BLaER1 treated with 17β-estradiol and CSF1 and Interleukin-3, amounts not matched to agents 10 nM and 100 nM (cell line): ENCODE measurements at regions not wholly inside any gene's neighbourhood (a gene's known extent, or its start where the extent isn't known, plus 50 kb on each side); places are given as distances from the start of the nearest gene placed in this dataset.
"Not testable (repeated sequence)": the region's sequence is repeated elsewhere in the genome, so short reads cannot be mapped to it uniquely, and the experiment has no call there.

ENCODE experiments used
- H3K27ac ChIP-seq, 11 experiments: shearing (Covaris generic); formaldehyde crosslinking; 2 replicates each; pipeline ENCODE4 v1.8.1; 2022
- H3K27me3 ChIP-seq, 11 experiments: shearing (Covaris generic); formaldehyde crosslinking; 2 replicates each; pipeline ENCODE4 v1.8.1; 2022
- H3K36me3 ChIP-seq, 11 experiments: shearing (Covaris generic); formaldehyde crosslinking; 2 replicates each; pipeline ENCODE4 v1.8.1; 2022
- H3K4me1 ChIP-seq, 10 experiments: shearing (Covaris generic); formaldehyde crosslinking; 2 replicates each; pipeline ENCODE4 v1.8.1; 2022
- H3K4me2 ChIP-seq, 11 experiments: shearing (Covaris generic); formaldehyde crosslinking; 2 replicates each; pipeline ENCODE4 v1.8.1; 2022
- H3K4me3 ChIP-seq, 10 experiments: shearing (Covaris generic); formaldehyde crosslinking; 2 replicates each; pipeline ENCODE4 v1.8.1; 2022
- H3K9ac ChIP-seq, 11 experiments: shearing (Covaris generic); formaldehyde crosslinking; 2 replicates each; pipeline ENCODE4 v1.8.1; 2022
- H3K9me3 ChIP-seq, 11 experiments: shearing (Covaris generic); formaldehyde crosslinking; replicated peaks in 1 of 11; 2 replicates each; pipeline ENCODE4 v1.8.1; 2022
- H4K20me1 ChIP-seq, 11 experiments: shearing (Covaris generic); formaldehyde crosslinking; 2 replicates each; pipeline ENCODE4 v1.8.1; 2022
- Cebpa-rat ChIP-seq, 11 experiments: shearing (Covaris generic); IDR thresholded peaks; 2 replicates each; pipeline ENCODE4 v1.8.1; 2022

DNA sequence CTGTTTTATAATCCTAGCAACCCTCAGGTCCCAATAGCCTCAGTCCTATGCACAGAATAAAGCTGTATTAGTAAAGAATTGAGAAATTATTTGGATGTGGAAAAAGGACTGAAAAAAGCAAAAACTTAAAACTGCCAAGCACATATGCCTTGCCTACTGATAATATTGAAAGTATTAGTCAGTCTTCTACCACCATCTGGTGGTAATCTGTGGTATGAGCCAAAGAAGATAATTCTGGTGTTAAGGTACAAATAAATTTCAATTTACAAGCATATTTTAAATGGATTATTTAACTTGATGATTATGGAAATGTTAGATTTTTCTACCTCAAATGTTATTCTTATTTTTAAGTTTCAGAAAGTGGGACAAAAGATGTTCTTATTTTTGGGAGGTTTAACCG, 460.3 kb upstream of the KLHL1 start:
- Histone ChIP-seq H3K27me3 (no peaks in the 10 kb centered on the region), H3K4me2 (no peak overlapping the region), H3K36me3 (no peaks in the 10 kb centered on the region), H3K27ac (no peak overlapping the region), H3K9ac (no peak overlapping the region), H3K4me3 (no peak overlapping the region), H4K20me1 (no peaks in the 10 kb centered on the region), H3K9me3 (no peaks in the 10 kb centered on the region), H3K4me1 (no peaks in the 10 kb centered on the region)
- TF ChIP-seq Cebpa-rat (IDR thresholded peaks at IDR 0.05): no peak

DNA sequence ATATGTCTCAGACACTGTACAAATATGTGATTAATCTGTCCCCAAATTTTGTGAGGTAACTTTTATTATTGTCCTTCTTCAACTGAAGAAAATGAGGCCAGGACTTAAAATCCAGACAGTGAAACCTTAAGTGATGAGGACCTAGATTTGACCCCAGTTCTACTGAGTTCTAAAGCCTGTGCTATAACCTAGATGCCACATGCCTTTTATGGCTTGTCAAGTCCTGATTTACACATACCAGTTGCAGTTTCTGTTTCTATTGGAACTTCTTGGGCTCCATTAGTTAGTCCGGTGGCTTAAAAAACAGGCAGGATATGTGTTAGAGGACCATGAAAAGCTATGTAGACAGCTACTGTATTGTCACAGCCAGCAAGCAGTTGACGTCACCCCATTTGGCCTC, 436.5 kb upstream of the KLHL1 start:
- Histone ChIP-seq H3K4me2 (no peak overlapping the region), H3K27me3 (no peaks in the 10 kb centered on the region), H3K4me1 (no peaks in the 10 kb centered on the region), H3K36me3 (no peaks in the 10 kb centered on the region), H3K9ac (no peak overlapping the region), H4K20me1 (no peaks in the 10 kb centered on the region), H3K4me3 (no peak overlapping the region), H3K27ac (no peak overlapping the region), H3K9me3 (no peaks in the 10 kb centered on the region)
- no peak for TF ChIP-seq Cebpa-rat (IDR thresholded peaks at IDR 0.05)

GRCh38 chr13:70541451-70541850, 433.2 kb upstream of the KLHL1 start:
- TF ChIP-seq Cebpa-rat (IDR thresholded peaks at IDR 0.05): no peak
- no peaks in the 10 kb centered on the region for H3K36me3 ChIP-seq
- H3K27me3 ChIP-seq: no peaks in the 10 kb centered on the region
- no peaks in the 10 kb centered on the region for H3K9me3 ChIP-seq
- H3K9ac ChIP-seq: no peak overlapping the region
- no peaks in the 10 kb centered on the region for H4K20me1 ChIP-seq
- H3K4me3 ChIP-seq: no peak overlapping the region
- no peak overlapping the region for H3K27ac ChIP-seq
- H3K4me1 ChIP-seq: no peaks in the 10 kb centered on the region
- H3K4me2 ChIP-seq: no peak overlapping the region

GRCh38 chr13:70534466-70534865, 426.2 kb upstream of the KLHL1 start:
- Histone ChIP-seq H3K27me3 (no peaks in the 10 kb centered on the region), H4K20me1 (no peaks in the 10 kb centered on the region), H3K9me3 (no peaks in the 10 kb centered on the region), H3K4me3 (no peak overlapping the region), H3K27ac (no peak overlapping the region), H3K9ac (no peak overlapping the region), H3K4me2 (no peak overlapping the region), H3K4me1 (no peaks in the 10 kb centered on the region), H3K36me3 (no peaks in the 10 kb centered on the region)
- no peak for TF ChIP-seq Cebpa-rat (IDR thresholded peaks at IDR 0.05)

DNA sequence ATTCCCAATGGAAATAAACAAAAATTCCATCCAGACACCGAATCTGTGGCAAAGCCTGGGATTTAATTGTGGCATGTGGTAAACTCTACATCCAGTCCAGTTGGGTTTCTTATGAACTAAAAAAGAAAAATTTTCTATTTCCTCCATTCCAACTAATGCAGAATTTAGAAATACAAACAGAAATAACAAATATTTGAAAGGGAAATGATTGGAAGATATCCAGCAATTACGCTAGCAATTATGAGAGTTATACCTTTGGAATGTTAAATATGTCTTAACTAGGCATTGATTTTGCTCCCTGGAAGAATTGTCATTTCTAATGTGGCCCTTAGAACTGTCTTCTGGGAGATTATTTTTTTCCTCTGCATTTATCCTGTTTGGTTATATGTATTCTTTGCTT, 421.4 kb upstream of the KLHL1 start:
- H4K20me1 ChIP-seq: no peaks in the 10 kb centered on the region
- H3K9me3 ChIP-seq: no peaks in the 10 kb centered on the region
- no peak overlapping the region for H3K27ac ChIP-seq
- H3K36me3 ChIP-seq: no peaks in the 10 kb centered on the region
- no peak overlapping the region for H3K4me2 ChIP-seq
- no peak for TF ChIP-seq Cebpa-rat (IDR thresholded peaks at IDR 0.05)
- no peak overlapping the region for H3K9ac ChIP-seq
- H3K27me3 ChIP-seq: no peaks in the 10 kb centered on the region
- H3K4me3 ChIP-seq: no peak overlapping the region
- H3K4me1 ChIP-seq: no peaks in the 10 kb centered on the region

DNA sequence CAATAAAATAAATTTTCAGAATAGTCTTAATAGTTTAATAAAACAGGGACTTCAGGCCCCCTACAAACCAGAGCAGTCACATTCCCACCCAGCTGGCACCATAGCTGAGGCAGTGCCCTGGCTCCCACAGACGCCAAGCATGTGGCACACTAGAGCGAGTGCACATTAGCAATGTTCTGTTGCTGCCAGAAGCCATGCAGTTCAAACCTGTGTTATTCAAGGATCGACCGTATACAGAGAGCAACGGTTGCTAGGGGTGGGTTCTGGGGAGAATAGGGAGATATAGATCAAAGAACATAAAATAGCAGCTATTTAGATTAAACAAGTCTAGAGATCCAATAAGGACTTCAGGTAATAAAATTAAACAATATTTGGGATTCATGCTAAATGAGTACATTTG, 419.3 kb upstream of the KLHL1 start:
- Histone ChIP-seq H3K4me2 (no peak overlapping the region), H3K27ac (no peak overlapping the region), H3K9ac (no peak overlapping the region), H3K9me3 (no peaks in the 10 kb centered on the region), H3K4me1 (no peaks in the 10 kb centered on the region), H3K4me3 (no peak overlapping the region), H3K27me3 (no peaks in the 10 kb centered on the region), H4K20me1 (no peaks in the 10 kb centered on the region), H3K36me3 (no peaks in the 10 kb centered on the region)
- TF ChIP-seq Cebpa-rat (IDR thresholded peaks at IDR 0.05): no peak

DNA sequence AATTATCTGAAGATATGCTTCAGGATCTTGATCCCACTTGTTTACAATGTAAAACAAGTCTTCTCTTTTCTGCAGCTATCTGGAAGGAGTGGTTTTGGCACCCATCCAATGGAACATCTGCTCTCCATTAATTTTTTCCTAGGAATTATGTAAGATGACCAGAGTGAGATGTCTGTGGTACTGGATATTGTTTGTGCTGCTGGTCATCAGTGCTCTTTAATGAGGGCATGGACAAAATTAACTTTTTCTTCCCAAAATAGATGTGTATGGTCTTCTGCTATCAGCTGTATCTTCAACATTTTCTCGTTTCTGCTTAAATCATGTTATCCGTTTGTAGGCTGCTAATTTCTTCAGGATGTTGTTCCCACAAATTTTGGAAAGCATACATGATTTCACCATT, 415.4 kb upstream of the KLHL1 start:
- Histone ChIP-seq H3K27me3 (no peaks in the 10 kb centered on the region), H3K4me1 (no peaks in the 10 kb centered on the region), H3K36me3 (no peaks in the 10 kb centered on the region), H3K9me3 (no peaks in the 10 kb centered on the region), H3K4me2 (no peak overlapping the region), H4K20me1 (no peaks in the 10 kb centered on the region), H3K9ac (no peak overlapping the region), H3K4me3 (no peak overlapping the region), H3K27ac (no peak overlapping the region)
- TF ChIP-seq Cebpa-rat (IDR thresholded peaks at IDR 0.05): no peak

DNA sequence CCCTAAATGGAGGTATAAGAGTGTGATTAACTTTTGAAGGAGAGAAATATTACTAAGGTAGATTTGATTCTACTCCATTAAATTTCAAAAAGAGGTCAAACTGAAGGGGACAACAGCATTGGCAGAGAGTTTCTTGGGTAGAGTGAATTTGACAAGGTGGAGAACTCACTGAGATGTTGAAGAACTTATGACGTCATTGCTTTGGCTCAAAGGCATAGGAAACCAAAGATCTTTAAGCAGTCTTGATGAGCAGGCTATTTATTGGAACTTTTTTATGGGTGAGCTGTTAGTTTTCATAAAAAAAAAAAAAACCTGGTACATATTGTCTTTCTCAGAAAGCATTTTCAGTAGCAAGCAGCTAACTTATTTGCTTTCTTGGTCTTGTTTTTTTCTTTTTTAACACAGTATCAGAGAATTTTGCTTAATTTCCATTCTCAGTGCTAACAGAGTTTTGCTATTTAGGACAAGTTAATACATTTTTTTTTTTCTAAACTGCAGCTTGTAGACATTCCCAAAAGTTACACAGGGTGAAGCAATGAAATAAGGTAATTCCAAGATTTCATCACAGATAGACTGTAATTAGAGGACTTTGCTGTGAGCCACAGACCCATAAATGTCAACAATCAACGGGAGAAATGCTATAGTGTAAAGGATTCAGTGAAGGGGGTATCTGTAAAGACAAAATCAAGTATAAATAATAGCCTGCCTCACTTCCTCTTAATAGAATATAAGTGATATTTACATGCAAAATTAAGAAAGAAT, 412.2 kb upstream of the KLHL1 start:
- no peak for TF ChIP-seq Cebpa-rat (IDR thresholded peaks at IDR 0.05)
- Histone ChIP-seq H3K27ac (no peak overlapping the region), H3K4me2 (no peak overlapping the region), H3K36me3 (no peaks in the 10 kb centered on the region), H3K9me3 (no peaks in the 10 kb centered on the region), H4K20me1 (no peaks in the 10 kb centered on the region), H3K27me3 (no peaks in the 10 kb centered on the region), H3K4me3 (no peak overlapping the region), H3K9ac (no peak overlapping the region), H3K4me1 (no peaks in the 10 kb centered on the region)

GRCh38 chr13:70518081-70518480, 409.8 kb upstream of the KLHL1 start:
- H3K27ac ChIP-seq: no peak overlapping the region
- no peak overlapping the region for H3K4me3 ChIP-seq
- no peaks in the 10 kb centered on the region for H3K4me1 ChIP-seq
- H3K4me2 ChIP-seq: no peak overlapping the region
- H3K36me3 ChIP-seq: no peaks in the 10 kb centered on the region
- no peaks in the 10 kb centered on the region for H3K27me3 ChIP-seq
- no peaks in the 10 kb centered on the region for H4K20me1 ChIP-seq
- no peak overlapping the region for H3K9ac ChIP-seq
- no peaks in the 10 kb centered on the region for H3K9me3 ChIP-seq
- TF ChIP-seq Cebpa-rat (IDR thresholded peaks at IDR 0.05): no peak

DNA sequence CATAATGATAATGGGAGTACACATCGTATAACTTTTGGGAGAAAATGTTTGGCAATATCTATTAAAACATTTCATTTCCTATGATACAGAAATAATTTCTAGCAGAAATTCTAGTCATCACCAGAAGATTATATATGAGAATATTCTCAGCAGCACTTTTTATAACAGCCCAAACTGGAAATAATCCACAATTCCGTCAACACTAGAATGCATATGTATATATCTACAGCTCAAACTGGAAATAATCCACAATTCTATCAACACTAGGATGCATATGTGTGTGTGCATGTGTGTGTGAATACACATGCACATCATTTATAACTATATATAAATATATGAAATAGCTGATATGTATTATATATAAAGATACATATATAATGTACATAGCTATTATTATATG, 408.0 kb upstream of the KLHL1 start:
- no peak for TF ChIP-seq Cebpa-rat (IDR thresholded peaks at IDR 0.05)
- H3K27ac ChIP-seq: no peak overlapping the region

DNA sequence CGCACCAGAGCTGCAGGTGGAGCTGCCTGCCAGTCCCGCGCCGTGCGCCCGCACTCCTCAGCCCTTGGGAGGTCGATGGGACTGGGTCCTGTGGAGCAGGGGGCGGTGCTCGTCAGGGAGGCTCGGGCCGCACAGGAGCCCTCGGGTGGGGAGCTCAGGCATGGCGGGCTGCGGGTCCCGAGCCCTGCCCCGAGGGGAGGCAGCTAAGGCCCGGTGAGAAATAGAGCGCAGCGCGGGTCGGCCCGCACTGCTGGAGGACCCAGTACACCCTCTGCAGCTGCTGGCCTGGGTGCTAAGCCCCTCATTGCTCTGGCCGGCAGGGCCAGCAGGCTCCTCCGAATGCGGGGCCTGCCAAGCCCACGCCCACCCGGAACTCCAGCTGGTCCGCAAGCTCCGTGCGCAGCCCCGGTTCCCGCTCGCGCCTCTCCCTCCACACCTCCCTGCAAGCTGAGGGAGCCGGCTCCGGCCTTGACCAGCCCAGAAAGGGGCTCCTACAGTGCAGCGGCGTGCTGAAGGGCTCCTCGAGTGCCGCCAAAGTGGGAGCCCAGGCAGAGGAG, 403.7 kb upstream of the KLHL1 start:
- not testable (repeated sequence) for H3K9ac ChIP-seq, H3K4me3 ChIP-seq, H3K4me1 ChIP-seq, H4K20me1 ChIP-seq, H3K4me2 ChIP-seq, H3K27me3 ChIP-seq, H3K27ac ChIP-seq, H3K36me3 ChIP-seq
- peaks cover 0 to 11% (median 7%) of the 10 kb centered on the region in 11 experiments; a peak in 13 of 22 replicates for H3K9me3 ChIP-seq

More for the DNA sequence above, 408.0 kb upstream of the KLHL1 start:
- H3K4me3 ChIP-seq: no peak overlapping the region
- no peak overlapping the region for H3K9ac ChIP-seq
- H3K4me2 ChIP-seq: no peak overlapping the region
- H3K4me1 ChIP-seq: no peaks in the 10 kb centered on the region
- H4K20me1 ChIP-seq: no peaks in the 10 kb centered on the region
- H3K36me3 ChIP-seq: no peaks in the 10 kb centered on the region
- no peaks in the 10 kb centered on the region for H3K27me3 ChIP-seq
- peaks cover 0 to 11% (median 7%) of the 10 kb centered on the region in 11 experiments; a peak in 13 of 22 replicates for H3K9me3 ChIP-seq
